ENCODE measurements at regions not wholly inside any gene's neighbourhood (a gene's known extent, or its start where the extent isn't known, plus 50 kb on each side); places are given as distances from the start of the nearest gene placed in this dataset.

DNA sequence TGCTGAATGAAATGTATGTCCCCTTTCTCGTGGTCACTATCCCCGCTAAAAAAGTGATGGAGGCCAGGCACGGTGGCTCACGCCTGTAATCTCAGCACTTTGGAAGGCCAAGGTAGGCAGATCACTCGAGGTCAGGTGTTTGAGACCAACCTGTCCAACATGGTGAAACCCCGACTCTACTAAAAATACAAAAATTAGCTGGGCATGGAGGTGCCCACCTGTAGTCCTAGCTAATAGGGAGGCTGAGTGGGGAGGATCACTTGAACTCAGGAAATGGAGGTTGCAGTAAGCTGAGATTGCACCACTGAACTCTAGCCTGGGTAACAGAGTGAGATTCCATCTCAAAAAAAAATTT lies 91.4 kb upstream of the MKLN1 start:
- peak in 1 of 2 donors; percentile 8 for DNase-seq

DNA sequence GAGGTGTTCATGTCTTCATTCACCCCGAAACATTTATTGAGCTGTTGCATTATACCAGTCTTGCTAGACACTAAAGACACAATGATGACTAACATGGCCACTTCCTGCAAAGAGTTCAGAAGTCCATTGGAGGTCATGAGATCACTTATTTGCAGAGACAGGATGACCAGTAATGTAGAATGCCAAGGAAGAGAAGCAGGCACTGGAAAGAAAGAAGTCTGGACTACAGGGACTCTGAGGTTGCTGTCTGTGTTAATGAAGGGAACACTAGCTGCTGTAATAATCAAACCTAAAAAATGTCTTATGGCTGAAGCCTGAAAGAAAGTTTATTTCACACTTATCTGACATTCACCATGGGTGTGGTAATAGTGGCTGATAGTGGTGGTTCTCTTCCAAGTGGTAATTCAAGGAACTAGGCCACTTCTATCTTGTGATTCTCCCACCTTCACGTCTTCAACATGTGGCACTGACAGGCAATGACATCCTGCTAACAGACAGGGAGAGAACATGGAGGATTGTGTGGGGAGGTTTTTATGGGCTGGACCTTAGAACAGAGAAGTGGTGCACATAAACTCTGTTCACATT lies 89.2 kb upstream of the MKLN1 start:
- peak; percentile 17 to 22 for DNase-seq

DNA sequence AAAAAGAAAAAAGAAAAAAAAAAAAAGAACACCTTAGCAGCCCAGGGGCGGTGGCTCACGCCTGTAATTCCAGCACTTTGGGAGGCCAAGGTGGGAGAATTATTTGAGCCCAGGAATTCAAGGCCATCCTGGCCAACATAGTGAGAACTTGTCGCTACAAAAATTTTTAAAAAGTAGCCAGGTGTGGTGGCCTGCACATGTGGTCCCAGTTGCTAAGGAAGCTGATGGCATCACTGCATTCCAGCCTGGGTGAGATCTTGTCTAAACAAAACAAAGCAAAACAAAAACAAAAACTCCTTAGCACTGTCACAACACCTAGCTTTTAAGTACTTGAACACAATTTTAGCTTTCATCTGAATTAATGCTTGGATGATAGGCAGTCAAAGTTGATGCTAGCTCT lies 86.3 kb upstream of the MKLN1 start:
- DNase-seq: no peak

DNA sequence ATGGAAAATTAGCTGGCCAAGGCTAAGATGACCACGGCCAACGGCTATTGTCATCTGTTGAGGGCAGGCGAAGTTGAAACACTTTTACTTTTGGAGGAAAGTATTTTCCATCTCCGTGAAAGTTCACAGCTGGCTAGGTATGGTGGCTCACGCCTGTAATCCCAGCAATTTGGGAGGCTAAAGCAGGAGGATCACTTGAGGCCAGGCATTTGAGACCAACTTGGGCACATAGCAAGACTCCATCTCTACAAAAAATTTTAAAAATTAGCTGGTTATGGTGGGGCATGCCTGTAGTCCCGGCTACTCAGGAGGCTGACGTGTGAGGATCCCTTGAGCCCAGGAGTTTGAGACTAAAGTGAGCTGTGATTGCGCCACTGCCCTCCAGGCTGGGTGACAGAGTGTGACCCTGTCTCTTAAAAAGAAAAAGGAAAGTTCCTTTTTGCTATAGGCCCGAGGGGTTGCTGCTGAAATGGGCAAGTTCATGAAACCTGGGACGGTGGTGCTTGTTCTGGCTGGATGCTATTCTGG lies 85.5 kb upstream of the MKLN1 start:
- DNase-seq: no peak

DNA sequence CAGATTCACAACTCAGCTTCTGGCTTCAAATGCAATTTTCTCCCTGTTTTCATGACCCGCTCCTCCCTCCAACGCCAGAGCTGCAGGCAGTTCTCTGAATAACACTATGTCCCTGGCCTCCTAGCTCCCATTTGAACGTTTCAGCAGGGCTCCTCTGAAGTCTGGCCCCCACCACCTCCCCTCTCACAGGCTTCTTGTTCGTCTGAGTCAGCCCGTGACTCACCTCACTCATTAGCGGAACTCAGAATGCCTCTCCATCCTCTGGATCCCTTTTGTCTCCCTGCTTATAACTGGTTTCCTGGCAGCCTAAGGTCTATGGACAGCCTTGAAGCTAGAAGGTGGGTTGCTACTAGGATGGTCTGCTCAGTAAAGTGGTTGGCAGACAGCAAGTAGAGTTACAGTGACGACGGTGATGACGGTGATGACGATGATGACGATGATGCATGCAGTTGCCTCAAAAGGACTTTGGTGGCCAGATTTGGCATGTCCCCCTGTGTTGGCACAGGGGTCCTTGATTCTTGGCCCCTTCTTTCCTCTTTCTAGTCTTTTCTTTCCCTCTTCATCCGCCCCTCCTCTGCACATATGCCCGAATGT lies 83.3 kb upstream of the MKLN1 start:
- DNase-seq: no peak

DNA sequence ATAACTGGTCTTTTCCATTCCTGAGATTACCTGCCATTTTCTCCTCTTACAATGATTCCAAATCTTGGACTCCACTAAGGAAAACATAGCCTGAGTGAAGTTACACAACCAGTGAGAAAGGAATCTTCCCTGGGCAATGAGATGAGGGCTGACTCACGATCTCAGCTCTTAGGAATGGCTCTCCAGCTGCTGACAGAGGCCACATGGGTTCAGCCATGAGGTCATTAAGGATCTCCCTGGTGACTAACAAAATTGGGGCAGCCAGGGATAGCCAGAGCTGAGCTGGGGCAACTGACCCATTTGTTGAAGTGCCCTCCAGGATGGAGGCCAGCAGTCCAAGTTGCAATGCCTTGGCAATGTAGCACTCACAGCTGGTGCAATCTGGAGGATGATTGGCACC lies 78.7 kb upstream of the MKLN1 start:
- no peak for DNase-seq

DNA sequence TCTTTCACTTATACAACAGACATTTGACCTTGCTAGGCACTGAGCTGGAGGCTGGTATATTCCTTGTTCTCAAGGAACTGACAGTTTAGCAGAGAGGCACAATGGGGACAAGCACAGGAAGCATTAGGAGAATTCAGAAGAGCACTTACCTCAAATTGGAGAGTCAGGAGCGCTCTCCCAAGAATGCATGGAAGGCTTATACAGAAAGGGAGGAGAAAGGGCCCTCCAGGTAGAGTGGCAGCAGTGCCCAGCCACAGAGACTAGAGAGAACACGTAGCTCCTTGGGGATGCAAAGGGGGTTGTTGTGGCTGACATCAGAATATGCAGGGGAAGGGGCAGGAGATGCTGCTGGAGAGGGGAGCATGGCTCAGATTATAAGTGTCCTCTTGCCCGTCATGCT lies 78.2 kb upstream of the MKLN1 start:
- DNase-seq: no peak

DNA sequence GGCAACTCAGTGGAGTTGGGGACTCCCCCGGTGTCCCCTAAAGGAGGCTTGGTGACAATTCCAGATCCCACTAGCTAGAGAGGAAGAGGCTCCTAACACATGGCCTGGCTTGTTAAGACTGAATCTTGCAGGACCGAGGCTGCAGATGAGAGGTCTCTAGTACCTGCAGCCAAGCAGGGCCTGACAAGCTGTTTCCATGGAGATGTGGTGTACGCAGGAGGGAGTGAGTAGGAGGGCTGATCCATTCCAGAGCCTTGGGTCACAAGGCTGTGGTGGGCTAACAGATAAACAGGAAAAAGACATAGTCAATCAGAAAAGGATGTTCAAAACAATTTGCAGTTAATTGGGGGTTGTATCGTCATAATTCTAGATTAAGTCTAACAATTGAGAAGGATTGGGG lies 77.3 kb upstream of the MKLN1 start:
- DNase-seq: no peak

DNA sequence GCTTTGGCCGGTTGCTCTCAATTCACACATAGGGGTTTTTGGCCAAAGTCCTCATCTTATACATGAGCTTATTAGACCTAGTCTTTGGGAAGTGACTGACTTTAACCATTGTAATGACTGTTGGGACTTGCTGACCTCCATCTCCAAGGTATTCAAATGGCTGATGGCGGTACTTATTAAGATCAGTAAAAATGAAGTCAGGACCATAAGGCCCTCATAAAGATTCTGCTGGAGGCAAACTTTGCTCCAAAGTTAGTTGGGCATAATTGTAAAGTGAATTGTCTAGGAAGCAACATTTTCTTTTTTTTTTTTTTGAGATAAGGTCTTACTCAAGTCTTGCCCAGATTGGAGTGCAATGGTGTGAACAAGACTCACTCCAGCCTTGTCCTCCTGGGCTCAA lies 76.3 kb upstream of the MKLN1 start:
- no peak for DNase-seq

DNA sequence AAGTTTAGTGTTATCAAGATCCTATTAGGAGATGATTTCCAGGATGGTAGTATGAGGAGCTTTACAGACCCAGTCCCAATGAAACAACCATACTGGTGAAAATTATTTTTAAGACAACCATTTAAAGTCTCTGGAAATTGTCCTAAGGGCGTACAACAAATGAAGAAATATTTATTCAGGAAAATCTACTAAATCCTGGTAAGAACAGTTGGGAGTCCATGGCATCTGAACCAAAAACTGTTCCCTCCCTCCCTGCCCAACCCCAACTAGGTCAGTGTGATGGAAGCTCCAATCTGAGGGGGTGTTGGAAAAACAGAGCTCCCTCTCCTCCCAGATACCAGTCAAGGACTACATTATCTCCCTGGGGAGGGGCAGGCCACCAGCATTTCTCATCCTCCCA lies 74.7 kb upstream of the MKLN1 start:
- no peak for DNase-seq

DNA sequence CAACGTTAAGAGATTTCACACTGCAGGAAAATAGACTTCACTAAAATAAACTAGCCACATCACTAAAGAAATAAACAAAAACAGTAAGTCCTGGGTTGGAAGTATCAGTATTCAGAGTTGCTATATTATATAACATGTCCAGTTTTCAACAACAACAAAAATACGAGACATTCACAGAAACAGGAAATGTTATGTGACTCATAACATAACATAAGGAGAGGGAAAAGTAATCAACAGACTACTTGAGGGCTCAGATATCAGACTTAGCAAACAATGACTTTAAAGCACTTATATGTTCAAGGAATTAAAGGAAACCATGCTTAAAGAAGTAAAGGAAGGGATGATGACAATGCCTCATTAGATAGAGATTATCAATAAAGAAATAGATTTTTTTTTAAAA lies 73.5 kb upstream of the MKLN1 start:
- no peak for DNase-seq

DNA sequence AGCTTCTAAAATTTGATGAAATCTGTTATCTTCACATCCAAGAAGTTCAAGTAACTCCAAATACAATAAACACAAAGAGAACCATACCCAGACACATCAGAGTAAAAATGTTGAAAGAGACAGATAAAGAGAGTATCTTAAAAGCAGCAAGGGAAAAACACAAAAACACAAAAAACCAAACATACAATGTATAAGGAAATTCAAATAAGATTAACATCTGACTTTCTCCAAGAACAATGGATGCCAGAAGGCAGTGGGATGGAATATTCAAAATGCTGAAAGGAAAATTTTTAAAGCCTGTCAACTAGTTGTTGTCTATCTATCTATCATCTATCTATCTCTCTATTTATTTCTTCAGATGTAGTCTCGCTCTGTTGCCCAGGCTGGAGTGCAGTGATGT lies 72.4 kb upstream of the MKLN1 start:
- DNase-seq: no peak

DNA sequence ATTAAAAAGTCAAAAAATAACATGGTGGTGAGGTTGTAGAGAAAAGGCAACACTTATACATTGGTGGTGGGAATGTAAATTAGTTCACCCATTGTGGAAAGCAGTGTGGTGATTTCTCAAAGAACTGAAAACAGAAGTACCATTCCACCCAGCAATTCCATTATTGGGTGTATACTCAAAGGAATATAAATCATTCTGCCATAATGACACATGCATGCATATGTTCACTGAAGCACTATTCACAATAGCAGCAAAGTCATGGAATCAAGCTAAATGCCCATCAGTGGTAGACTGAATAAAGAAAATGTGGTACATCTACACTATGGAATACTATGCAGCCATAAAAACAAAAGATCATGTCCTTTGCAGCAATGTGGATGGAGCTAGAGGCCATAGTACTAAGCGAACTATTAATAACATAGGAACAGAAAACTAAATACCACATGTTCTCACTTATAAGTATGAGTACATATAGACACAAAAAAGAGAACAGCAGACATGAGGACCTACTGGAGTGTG lies 66.1 kb upstream of the MKLN1 start:
- DNase-seq: no peak

DNA sequence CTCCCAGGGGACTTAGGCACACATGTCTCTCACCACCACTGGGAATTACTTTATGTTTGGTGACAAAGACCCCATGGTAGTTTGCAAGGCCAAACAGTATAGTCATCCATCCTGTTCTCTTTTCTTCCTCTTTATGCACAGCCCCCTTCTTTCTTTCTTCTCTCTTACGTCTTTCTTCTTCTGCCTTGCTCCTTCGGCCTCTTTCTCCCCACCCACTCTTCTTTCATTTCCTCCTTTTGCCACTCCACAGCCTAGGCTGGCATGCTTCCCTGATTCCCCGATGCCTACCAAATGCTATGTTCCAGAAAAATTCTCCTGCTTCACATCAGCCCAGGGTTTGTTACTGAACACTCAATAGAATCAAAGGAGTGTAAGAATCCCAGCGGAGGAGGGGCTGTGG lies 62.4 kb upstream of the MKLN1 start:
- no peak for DNase-seq

DNA sequence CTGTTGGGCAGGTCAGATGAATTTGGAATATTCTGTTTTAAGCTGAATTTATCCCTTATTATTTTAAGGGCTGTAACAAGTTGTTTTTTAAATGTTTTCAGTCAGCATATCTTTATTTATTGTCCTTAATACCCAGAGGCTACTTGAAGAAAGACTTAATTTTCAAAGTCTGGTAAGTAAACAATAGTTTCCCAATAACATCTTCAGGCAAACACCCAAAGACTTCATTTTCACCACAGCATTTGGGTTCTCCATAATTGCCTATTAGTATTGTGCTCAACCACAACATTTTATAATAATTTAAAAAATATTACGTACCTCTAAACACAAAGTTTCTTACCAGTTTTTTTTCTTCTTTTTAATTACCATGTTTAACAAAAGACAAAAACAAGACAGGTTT lies 60.0 kb upstream of the MKLN1 start:
- no peak for DNase-seq

DNA sequence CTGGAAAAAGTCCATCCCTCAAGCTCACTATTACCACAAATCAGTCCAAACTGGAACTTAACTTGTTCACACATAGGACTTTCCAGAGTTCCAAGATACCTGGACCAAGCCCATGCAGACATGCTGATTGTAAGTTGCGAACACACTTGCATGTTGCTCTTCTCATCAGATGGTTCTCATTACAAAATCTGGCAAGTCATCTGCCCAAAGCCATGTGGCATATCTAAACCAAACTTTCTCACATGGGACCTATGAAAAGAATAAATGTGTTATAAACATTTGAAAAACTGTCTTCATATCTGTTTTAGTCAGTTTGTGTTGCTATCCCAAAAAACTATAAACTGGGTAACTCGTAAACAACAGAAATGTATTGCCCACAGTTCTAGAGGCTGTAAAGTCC lies 58.8 kb upstream of the MKLN1 start:
- no peak for DNase-seq

DNA sequence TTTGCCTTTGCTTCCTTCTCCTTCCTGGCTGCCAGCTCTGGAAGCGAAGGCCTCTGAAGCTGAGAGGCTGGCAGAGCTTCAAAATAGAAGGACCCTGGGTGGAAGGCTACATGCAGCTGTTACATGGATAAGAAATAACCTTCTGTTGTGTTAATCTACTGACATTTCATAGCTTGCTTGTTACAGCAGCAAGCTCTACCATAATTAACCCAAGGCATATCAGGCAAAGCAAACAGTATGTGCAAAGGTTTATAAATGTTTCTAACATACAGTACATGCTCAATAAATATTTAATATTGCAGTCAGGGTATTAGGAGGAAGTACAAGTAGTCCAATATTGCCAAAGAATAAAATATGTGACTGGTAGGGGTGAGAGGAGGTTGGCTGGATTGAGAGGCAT lies 55.6 kb upstream of the MKLN1 start:
- DNase-seq: no peak

DNA sequence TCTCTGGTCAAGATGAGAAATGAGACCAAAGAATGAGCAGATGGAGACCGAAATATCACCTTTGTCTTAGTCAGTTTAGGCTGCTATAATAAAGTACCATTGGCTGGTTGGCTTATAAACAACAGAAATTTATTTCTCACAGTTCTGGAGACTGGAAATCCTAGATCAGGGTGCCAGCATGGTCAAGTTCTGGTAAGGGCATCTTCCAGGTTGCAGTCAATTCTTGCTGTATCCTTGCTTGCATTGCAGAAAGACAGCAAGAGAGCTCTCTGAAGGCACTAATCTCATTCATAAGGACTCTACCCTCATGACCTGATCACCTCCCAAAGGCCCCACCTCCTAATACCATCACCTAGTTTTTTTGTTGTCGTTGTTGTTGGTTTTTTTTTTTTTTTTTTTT lies 52.7 kb upstream of the MKLN1 start:
- no peak for DNase-seq

DNA sequence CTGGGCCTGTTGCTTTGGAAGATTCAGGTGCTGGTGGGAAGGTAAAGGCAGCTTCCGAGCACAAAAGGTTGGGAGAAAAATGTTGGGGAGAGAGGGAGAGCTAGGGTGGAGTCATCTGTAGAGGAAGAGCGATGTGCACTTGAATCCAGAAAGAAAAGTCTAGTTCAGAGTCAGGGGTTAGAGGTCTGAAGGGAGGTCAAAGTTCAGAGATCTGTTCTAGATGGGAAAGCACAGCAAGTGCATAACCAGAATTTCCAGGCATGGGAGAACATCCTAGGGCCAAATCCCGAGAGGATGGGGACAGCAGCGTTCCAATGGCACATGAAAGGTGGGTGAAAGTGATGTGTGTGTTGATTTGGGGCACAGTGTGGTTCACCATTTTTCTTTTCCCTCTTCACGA lies 51.5 kb upstream of the MKLN1 start:
- DNase-seq: no peak

DNA sequence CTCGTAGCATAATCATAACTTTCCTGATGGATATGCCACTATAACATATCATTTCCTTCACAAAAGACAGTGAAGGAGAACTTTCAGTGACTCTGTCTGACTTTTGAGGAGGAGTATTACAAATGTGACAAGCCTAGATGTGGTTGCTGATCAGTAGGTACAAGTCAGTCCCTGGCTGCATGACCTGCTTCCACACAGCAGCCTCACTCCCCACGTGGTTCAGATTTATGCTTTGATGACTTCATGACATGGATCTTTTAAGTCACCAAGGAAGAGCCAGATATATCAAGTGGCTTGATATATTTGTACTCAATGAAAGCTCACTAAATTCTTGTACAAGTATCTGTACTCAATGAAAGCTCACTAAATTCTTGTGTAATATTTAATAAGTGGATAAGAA lies 50.9 kb upstream of the MKLN1 start:
- DNase-seq: no peak
